ENCODE measurements at regions not wholly inside any gene's neighbourhood (a gene's known extent, or its start where the extent isn't known, plus 50 kb on each side); places are given as distances from the start of the nearest gene placed in this dataset.

DNA sequence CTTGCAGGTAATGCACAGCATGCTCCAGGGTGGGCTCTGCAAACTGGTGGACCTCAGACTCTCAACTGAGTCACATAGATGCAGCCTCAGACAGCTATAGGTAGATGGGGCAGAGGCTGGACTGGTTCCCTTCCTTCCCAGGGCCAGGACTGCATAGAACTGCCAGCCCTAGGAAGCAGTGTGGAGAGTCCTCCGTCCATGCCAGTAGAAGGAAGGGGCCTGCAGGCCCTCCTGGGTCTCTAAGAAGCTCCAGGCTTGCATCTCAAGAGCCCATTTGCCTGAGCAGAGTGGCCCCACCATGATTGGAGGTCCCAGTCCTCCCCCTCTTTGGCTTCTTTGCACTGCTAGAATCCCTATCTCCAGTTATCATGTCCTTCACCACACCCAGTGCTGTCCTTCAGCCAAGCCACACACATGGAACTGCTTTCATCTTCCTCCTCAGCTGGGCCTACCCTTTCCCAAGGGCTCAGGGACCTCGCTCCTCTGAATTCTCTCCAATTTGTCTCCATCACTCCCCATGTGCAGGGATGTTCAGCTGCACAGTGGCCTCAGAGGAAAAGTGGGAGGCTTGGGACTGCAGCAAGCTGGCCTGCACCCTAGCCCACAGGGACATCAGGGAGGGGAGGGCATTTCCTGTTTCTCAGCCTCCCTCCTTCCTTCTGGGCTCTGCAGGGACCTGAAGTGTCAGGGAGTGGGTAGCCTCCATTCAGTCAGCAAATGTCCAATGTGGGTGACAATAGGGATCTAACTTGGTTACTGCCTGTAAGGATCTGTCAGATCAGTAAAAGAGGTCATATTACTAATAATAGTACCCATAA is 146.0 kb downstream of the PJA1 start:
- DNase-seq (ENCODE audit: low read depth, low spot score) = no peak
- in situ Hi-C loops (cut with HindIII; ENCODE audit: low pct_unique_long_range_greater_than_20kb, low sequenced_read_pairs) = no loop called here

DNA sequence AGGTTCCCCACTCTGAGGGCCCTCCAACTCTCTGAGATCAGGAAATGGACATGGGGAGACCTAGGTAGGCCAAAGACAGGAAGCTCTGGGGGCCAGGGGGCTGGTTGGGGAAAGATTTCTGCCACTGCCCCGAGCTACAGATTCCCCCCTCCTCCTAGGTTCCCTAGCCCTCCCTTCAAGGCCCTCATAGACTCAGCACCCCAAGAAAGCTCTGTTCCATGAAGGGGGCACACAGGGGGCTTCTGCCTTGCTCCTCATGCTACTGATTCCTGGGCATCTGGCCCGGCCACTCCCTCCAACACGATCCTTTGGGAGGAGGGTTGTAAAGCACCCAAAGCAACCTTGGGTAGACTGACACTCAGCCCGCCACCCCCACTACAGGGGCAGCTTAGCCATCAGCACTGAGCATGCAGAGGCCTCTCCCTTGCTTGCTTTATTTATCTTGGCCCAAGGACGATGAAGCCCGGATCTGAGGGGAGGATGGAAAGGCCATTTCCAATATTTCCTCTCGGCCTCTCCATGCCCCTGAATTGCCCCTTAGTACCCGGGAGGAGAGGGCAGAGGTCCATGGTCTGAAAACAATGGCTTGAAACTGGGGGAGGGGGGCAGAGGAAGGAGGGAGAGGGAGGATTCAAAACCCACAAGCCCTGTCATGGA is 146.7 kb downstream of the PJA1 start:
- in situ Hi-C loops (cut with HindIII; ENCODE audit: low pct_unique_long_range_greater_than_20kb, low sequenced_read_pairs) = no loop called here
- DNase-seq (ENCODE audit: low read depth, low spot score) = no peak

DNA sequence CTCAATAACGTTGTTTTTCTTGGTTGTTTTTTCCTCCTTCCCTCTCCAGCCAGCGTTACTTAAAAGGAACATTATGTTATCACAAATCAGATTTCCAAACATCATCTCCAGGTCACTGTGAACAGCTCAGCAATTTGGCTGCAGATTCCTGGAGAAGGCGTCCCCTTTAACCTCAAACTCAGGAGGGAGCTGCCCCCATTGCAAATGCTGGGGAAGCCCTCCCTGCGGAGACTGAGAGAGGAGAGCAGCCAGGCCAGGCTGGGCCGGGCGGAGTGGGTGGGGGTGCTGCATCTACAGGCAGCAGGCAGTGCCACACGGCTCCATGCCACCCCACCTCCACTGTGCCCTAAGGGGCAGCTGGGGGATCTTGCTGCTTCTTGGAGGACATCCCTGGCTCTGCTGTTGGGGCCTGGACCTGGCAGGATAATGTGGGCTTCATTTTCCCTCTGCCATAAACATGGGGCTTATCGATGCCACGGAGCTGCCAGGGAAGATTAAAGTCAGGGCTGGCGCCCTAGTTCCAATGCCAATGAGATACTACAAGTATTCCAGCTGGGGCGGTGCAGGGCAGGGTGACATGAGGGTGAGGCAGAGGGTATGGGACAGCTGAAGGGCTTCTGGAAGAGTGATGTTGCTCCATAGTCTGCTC is 148.8 kb downstream of the PJA1 start:
- DNase-seq (ENCODE audit: low read depth, low spot score) = no peak
- in situ Hi-C loops (cut with HindIII; ENCODE audit: low pct_unique_long_range_greater_than_20kb, low sequenced_read_pairs) = no loop called here

DNA sequence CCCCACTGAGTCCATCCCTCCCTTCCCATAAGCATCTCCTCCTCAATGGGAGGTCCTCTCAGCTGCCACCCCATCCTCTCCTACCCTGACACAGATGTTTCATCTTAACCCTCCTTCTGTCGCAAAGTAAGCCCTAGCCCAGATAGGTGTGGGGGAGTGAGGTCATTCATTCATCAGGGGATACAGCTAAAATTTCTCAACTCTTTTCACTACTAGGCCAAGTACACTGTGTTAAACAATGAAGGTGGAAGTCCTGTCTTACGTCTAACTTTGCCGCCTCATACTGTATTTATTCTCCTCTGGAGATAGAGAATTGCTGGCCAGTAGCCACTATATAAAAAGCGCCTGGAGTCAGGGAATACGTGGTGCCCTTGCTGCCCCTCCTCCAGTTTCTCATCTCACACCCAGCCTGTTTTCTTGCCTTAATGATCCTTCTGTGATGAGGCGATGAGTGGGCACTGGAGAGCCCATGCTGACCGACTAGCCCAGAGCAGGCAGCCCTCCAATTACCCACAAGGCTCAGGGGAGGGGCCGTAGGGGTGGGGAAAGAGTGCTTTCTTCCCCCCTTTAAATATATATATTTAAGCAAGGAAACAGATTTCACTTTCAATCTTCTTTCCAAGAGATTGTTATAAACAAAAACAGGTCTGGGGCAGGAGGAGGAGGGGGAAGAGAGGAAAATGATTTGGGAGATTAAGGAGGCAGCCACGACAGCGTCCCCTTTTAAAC is 149.5 kb downstream of the PJA1 start:
- DNase-seq (ENCODE audit: low read depth, low spot score) = no peak
- in situ Hi-C loops (cut with HindIII; ENCODE audit: low pct_unique_long_range_greater_than_20kb, low sequenced_read_pairs) = no loop called here

DNA sequence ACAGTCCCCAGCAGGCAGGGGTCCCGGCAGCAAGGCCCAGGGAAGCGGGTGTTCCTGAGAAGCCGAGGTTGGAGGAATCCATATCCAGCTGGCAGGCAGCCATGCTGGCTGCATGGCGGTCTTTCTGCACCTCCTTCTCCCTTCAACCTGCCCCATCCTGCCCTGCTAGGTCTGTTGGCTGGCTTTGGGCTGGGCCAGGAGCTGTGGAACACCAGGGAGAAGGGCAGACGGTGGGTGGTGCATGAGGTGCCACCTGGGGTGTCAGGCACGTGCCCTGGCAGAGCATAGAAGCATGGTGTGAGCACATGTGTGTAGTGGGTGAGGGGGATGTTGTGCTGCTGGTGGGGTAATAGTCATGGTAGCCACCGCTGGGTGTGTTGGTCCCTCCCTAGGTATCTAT is 150.1 kb downstream of the PJA1 start:
- no peak for DNase-seq (ENCODE audit: low read depth, low spot score)
- in situ Hi-C loops (cut with HindIII; ENCODE audit: low pct_unique_long_range_greater_than_20kb, low sequenced_read_pairs) = no loop called here

DNA sequence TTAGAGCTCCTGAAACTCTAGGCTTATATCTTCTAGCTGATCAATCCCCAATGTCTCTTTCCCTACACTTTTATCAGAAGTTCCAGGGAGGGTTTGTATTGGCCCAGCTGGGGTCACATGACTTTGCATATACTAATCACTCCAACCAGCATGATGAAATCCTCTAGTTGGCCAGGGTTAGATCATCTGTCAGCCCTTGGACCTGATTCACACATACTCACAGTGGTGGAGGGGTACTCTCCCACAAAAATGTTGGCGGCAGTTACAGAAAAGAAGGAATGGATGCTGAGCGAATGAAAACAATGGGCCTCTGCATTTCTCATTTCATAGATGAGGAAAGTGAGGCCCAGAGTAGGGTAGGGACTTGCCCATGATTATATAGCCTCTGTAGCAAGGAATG is 151.1 kb downstream of the PJA1 start:
- in situ Hi-C loops (cut with HindIII; ENCODE audit: low pct_unique_long_range_greater_than_20kb, low sequenced_read_pairs) = no loop called here
- DNase-seq (ENCODE audit: low read depth, low spot score) = no peak

DNA sequence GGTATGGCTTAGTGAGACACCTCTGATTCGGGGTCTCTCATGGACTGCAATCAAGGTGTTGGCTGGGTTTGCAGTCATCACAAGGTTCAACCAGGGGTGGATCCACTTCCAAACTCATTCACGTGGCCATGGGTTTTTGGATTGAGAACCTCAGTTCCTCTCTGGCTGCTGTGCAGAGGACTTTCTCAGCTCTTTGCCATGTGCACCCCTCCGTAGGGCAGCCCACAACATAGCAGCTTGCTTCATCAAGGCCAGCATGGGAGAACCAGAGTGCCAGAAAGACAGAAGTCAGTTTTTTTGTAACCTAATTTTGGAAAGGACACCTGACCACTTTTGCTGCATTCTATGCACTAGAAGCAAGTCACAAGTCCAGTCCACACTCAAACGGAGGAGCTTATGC is 154.9 kb downstream of the PJA1 start:
- in situ Hi-C loops (cut with HindIII; ENCODE audit: low pct_unique_long_range_greater_than_20kb, low sequenced_read_pairs) = no loop called here
- DNase-seq (ENCODE audit: low read depth, low spot score) = no peak

DNA sequence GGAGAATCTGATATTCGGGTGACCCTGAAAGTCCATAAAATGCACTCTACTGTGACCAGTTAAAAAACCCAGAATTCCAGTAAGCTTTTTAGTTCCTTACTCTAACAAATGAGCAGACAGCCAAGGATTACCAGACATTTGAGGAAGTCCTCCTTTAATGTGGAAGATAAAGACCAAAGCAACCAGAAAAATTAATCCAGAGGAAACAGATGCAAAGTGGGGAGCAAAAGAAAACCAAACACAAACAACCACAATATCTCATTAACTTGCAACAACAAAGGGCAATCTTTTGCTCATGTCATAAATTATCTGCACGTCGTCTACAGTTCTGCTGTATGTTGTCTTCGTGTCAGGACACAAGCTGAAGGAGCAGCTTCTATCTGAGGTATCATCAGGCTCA is 164.4 kb downstream of the PJA1 start:
- no peak for DNase-seq (ENCODE audit: low read depth, low spot score)
- in situ Hi-C loops (cut with HindIII; ENCODE audit: low pct_unique_long_range_greater_than_20kb, low sequenced_read_pairs) = no loop called here

DNA sequence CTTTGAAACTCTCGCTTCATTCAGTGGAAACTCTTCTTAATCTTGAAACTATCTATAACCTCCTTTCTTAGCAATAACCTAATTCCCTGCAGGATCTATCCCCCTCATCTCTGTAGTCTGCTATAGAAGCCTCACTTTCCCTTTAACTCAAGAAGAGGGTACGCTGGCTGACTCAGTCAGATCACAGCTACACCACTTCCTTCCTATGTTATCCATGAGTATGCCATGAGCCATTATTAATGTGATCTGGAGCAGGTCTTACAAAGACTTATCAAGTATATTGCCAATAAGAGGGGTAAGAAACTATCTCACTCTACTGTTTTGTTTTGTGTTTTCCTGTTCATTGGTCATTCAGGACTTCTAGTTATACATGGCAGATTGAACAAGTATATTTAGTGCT is 165.3 kb downstream of the PJA1 start:
- DNase-seq (ENCODE audit: low read depth, low spot score) = no peak
- in situ Hi-C loops (cut with HindIII; ENCODE audit: low pct_unique_long_range_greater_than_20kb, low sequenced_read_pairs) = no loop called here

DNA sequence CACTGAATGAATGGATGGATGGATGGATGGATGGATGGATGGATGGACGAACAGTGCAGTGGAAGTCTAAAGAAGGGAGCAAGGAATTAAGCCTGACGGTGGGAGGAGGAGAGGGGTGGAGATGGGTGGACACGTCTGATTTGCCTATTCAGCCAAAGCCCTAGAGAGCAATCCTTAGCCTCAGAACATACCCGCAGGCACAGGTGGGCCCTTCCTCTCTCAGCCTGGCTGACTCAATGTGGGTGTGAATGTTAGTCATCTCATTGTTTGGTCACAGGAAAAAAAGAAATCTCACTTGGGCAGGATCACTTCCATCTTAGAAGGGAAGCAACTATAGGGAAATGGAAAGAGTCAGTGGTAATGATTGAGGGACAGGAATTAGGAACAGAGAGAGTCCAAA is 165.9 kb downstream of the PJA1 start:
- in situ Hi-C loops (cut with HindIII; ENCODE audit: low pct_unique_long_range_greater_than_20kb, low sequenced_read_pairs) = no loop called here
- DNase-seq (ENCODE audit: low read depth, low spot score) = no peak

DNA sequence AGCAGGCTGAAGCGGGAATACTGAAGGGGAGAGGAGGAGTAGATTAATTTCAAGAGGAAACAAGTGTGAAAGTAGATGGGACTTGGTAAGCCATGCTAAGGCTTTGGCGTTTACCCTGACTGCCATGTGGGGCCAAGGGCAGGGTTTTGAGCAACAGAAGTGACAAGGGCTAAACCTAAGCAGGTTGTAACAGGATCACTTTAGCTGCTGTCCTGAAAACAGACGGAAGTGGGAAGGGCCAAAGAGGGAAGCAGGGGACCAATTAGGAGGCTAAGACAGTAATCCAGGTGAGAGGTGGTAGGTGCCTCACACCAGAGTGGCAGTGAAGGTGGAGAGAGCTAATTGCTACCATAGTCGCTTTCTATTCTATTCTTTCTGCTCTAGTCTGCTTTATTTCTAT is 166.5 kb downstream of the PJA1 start:
- in situ Hi-C loops (cut with HindIII; ENCODE audit: low pct_unique_long_range_greater_than_20kb, low sequenced_read_pairs) = no loop called here
- no peak for DNase-seq (ENCODE audit: low read depth, low spot score)

DNA sequence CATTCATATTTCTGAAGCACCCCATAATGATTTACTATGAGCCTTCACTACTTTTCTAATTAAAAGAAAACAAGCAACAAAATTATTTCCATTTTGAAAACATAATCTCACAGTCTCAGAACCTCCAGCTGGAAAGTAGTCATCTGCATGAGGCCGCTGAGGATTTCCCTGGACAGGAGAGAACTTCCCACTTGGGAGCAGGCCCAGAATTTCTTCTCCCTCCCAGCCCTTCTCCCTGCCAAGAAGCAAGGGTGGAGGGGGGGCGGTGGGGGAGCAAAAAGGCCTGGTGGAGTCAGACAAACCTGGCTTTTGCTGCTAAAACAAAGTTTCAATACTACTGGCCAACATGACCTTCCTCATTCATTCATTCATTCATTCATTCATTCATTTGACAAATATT is 167.3 kb downstream of the PJA1 start:
- DNase-seq (ENCODE audit: low read depth, low spot score) = no peak
- in situ Hi-C loops (cut with HindIII; ENCODE audit: low pct_unique_long_range_greater_than_20kb, low sequenced_read_pairs) = no loop called here

DNA sequence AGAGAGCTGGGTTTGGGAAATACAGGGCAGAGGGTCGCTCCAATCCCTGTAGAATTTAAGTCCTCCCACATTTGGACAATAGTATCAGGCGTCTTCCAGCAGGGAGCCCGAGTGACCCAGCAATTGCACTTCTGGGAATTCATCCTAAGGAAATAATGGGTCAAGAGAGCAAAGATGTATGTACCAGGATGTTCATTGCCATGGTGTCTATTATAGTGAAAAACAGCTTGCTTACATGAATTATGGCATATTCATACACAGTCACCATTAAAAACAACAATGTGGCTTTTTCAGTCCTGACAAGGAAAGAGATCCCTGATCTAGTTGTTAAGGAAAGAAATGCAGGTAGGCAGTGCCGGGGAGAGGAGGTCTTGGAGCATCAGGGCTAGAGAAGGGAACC is 167.7 kb downstream of the PJA1 start:
- in situ Hi-C loops (cut with HindIII; ENCODE audit: low pct_unique_long_range_greater_than_20kb, low sequenced_read_pairs) = no loop called here
- DNase-seq (ENCODE audit: low read depth, low spot score) = no peak

DNA sequence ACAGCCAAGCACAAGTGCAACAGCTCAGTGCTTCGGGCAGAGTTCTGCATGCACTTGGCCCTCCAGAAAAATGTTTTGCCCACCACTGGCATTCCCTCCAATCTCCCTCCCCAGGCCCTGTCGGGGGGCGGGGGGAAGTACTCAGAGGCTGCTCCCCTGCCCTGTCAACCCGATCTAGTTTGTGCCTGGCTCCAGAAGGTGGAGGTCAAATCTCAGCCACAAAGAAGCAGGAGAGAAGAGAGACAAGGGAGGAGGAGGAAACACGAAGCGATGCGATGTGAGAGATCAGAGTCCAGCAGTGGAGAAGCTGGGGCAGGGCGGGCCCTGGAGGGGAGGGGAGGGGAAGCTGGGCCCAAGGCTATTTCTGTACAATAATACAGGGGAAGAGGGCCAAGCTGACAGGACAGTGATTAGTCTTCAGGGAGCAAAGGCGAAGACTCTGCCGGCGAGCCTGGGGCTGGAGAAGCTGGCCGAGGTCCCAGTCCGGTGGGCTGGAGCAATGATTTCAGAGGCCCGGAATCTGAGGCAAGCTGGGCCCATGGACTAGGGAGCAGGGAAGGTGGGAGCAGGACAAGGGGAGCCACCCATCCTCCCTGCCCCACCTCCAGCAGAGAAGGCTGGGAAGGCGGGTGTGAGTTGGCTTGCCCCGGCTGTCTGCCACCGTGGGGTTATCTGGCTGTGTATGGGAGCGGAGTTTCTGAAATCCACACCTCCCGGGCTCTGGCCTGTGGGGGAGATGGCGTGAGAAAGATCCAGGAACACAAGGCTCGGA is 167.1 kb downstream of the EFNB1 start:
- DNase-seq (ENCODE audit: low read depth, low spot score) = no peak
- in situ Hi-C loops (cut with HindIII; ENCODE audit: low pct_unique_long_range_greater_than_20kb, low sequenced_read_pairs) = no loop called here

DNA sequence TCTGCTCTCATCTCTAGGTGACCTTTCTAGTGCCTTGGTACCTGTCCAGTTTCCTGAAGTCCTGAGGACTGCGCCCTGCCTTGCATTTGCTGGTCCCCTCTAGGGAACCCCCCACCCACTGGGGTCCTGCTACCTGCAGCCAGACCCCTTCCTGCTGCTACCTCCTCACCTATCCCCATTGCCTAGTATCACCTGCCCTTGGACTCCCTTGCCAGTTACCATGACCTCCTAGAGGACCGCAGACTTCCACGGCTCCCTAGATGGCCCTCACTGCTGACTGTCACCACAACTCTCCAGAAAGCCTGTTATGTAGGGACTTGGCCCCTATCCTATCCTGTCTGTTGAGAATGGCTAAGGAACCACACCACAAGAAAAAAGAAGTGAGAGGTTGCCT is 166.6 kb downstream of the EFNB1 start:
- no peak for DNase-seq (ENCODE audit: low read depth, low spot score)
- in situ Hi-C loops (cut with HindIII; ENCODE audit: low pct_unique_long_range_greater_than_20kb, low sequenced_read_pairs) = no loop called here

DNA sequence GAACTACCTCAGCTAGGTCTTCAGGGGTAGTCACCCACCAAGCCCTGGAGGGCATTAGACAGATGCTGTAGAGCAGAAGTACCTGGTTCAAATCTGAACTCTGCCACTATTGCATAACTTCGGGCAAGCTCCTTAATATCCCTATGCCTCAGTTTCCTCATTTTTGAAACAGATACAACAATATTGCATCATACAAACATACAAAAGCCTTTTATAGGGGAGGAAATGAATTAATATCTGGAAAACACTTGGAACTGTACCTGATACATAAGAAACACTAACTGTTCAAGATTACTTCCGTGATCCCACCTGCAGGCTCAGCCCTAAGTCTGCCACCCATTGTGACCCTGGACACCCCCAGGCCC is 166.1 kb downstream of the EFNB1 start:
- DNase-seq (ENCODE audit: low read depth, low spot score) = no peak
- in situ Hi-C loops (cut with HindIII; ENCODE audit: low pct_unique_long_range_greater_than_20kb, low sequenced_read_pairs) = no loop called here

DNA sequence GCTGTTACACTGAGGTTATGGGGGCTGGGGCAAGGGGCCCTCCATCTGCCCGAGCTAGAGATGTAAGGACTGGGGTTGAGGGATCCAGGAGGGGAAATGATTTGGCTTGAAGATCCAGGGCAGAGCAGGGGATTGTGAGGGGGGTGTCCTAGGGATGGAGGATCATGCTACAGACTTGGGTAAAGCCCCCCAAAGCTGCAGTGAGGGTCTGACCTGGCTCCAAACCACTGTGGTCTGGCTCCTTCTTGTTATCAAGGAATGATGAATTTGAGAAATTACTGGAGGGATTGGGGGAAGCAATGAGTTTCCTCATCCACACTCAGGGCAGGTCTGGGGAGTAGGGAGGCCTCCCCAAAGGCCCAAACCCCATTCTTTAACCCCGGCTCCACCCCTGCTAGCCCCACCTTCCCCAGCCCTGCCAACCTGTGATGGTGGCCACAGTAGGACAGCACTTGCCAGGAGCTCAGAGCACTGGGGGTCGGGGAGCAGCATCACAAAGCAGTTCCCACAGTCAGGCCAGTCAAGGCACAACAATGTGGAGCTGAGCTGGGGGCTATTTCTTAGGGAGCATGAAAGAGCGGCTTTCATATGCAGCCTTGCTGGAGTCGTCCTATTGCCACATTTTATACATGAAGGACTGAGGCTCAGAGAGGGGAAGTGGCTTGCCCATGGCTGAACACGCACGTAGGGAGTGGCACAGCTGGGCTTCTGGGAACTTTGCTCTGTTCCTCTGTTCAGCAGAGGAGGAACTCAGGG is 165.5 kb downstream of the EFNB1 start:
- DNase-seq (ENCODE audit: low read depth, low spot score) = no peak
- in situ Hi-C loops (cut with HindIII; ENCODE audit: low pct_unique_long_range_greater_than_20kb, low sequenced_read_pairs) = no loop called here

Measured in SK-MEL-5 (cell line).